Testis (tissue), 2 donors: ENCODE measurements at regions not wholly inside any gene's neighbourhood (a gene's known extent, or its start where the extent isn't known, plus 50 kb on each side); places are given as distances from the start of the nearest gene placed in this dataset.

Experiments
- DNase-seq: peaks from one replicate; pipeline ENCODE4 v3.0.0-alpha.2; 2019
- H3K27ac ChIP-seq, 2 donors: fragments of 200-600 bp; sonication (generic); one replicate each; pipeline ENCODE4 v1.5.1; 2019
- H3K27me3 ChIP-seq: fragments of 200-600 bp; sonication (generic); one replicate; pipeline ENCODE4 v1.5.1; 2019
- H3K36me3 ChIP-seq: fragments of 200-600 bp; sonication (generic); one replicate; pipeline ENCODE4 v1.5.1; 2017; ENCODE audit warnings: low read depth; ENCODE audit errors: missing control alignments
- H3K4me1 ChIP-seq: fragments of 200-600 bp; sonication (generic); one replicate; pipeline ENCODE4 v1.5.1; 2019
- H3K4me3 ChIP-seq, 2 donors: fragments of 200-600 bp; sonication (generic); one replicate each; pipeline ENCODE4 v1.5.1; 2017 to 2019
- H3K9me3 ChIP-seq: fragments of 200-600 bp; sonication (generic); one replicate; pipeline ENCODE4 v1.5.1; 2017
- CTCF ChIP-seq, 3 experiments: fragments of 450-650 bp in 2 of 3; fragments of 200-600 bp in 1 of 3; sonication (generic) in 1 of 3; IDR thresholded peaks; one replicate each; pipeline ENCODE4 v1.5.1; 2016 to 2019; ENCODE audit warnings: antibody characterized with exemption in 3 of 3, mild to moderate bottlenecking in 2 of 3, moderate library complexity in 1 of 3
- POLR2A ChIP-seq: fragments of 450-650 bp; IDR thresholded peaks from one replicate; pipeline ENCODE4 v1.6.1; 2017; ENCODE audit warnings: antibody characterized with exemption, mild to moderate bottlenecking, moderate library complexity
- WGBS, 2 donors: methylation state at CpG; one replicate each; pipeline ENCODE4 v1.1.5; 2018; 5-methylcytosine and 5-hydroxymethylcytosine counted together
- intact Hi-C: fragments of 100-400 bp; cut with DNase I; formaldehyde crosslinking; loops from one replicate; pipeline ENCODE4 v1.15.1; 2023; ENCODE audit warnings: low total_unique reads

GRCh38 chr7:115153769-115154477 is 232.0 kb downstream of the MDFIC start:
- Histone ChIP-seq H3K4me3 (no peak overlapping the region), H3K27ac (no peak overlapping the region), H3K27me3 (no peaks in the 10 kb centered on the region), H3K36me3 (no peaks in the 10 kb centered on the region), H3K4me1 (no peaks in the 10 kb centered on the region), H3K9me3 (no peaks in the 10 kb centered on the region)
- intact Hi-C loops: no loop called here
- TF ChIP-seq CTCF (IDR thresholded peaks at IDR 0.05): no peak
- TF ChIP-seq POLR2A: no peak
- WGBS, 2 donors: 63 to 76% methylated on average over 4 of the region's 4 CpGs
- DNase-seq: no peak

GRCh38 chr7:115153176-115153575 is 231.3 kb downstream of the MDFIC start:
- 68 to 82% methylated on average over 3 of the region's 3 CpGs for WGBS, 2 donors
- Histone ChIP-seq H3K4me1 (no peaks in the 10 kb centered on the region), H3K9me3 (no peaks in the 10 kb centered on the region), H3K27me3 (no peaks in the 10 kb centered on the region), H3K27ac (no peak overlapping the region), H3K36me3 (no peaks in the 10 kb centered on the region), H3K4me3 (no peak overlapping the region)
- DNase-seq: no peak
- intact Hi-C loops: no loop called here
- TF ChIP-seq CTCF (IDR thresholded peaks at IDR 0.05) (no peak), POLR2A (no peak)

- no peak overlapping the region for H3K4me3 ChIP-seq
- H3K4me1 ChIP-seq: no peaks in the 10 kb centered on the region
- intact Hi-C loops: no loop called here
- no peaks in the 10 kb centered on the region for H3K36me3 ChIP-seq
- H3K27ac ChIP-seq: no peak overlapping the region
- TF ChIP-seq POLR2A (no peak), CTCF (IDR thresholded peaks at IDR 0.05) (no peak)
- WGBS, 2 donors: 90 to 91% methylated on average over 3 of the region's 3 CpGs
- no peaks in the 10 kb centered on the region for H3K27me3 ChIP-seq
- no peaks in the 10 kb centered on the region for H3K9me3 ChIP-seq
- no peak for DNase-seq
These were observed 224.3 kb downstream of the MDFIC start for GRCh38 chr7:115146148-115146547.

- intact Hi-C loops: no loop called here
- 78 to 79% methylated on average over 2 of the region's 2 CpGs for WGBS, 2 donors
These were observed 223.6 kb downstream of the MDFIC start for GRCh38 chr7:115145512-115145911.

More at GRCh38 chr7:115145512-115145911, 223.6 kb downstream of the MDFIC start:
- TF ChIP-seq POLR2A (no peak), CTCF (IDR thresholded peaks at IDR 0.05) (no peak)
- H3K4me3 ChIP-seq: no peak overlapping the region
- no peaks in the 10 kb centered on the region for H3K4me1 ChIP-seq
- no peak overlapping the region for H3K27ac ChIP-seq
- no peaks in the 10 kb centered on the region for H3K27me3 ChIP-seq
- DNase-seq: no peak
- no peaks in the 10 kb centered on the region for H3K36me3 ChIP-seq
- H3K9me3 ChIP-seq: no peaks in the 10 kb centered on the region
